Stomach (tissue), 4 donors: ENCODE measurements at regions not wholly inside any gene's neighbourhood (a gene's known extent, or its start where the extent isn't known, plus 50 kb on each side); places are given as distances from the start of the nearest gene placed in this dataset.

Experiments used
- POLR2A ChIP-seq, 4 donors: fragments of 450-650 bp; IDR thresholded peaks; one replicate each; pipeline ENCODE4 v1.6.1; 2016; ENCODE audit warnings: antibody characterized with exemption in 4 of 4, control low read depth in 2 of 4, mild to moderate bottlenecking in 1 of 4, moderate library complexity in 1 of 4
- TF ChIP-seq, protein P1 (sequence below), 7 experiments: fragments of 450-650 bp in 4 of 7; fragments of 200-600 bp in 3 of 7; sonication (generic) in 3 of 7; IDR thresholded peaks; one replicate each; pipeline ENCODE4 v1.5.1; 2016 to 2019; ENCODE audit warnings: antibody characterized with exemption in 7 of 7, control low read depth in 2 of 7, mild to moderate bottlenecking in 1 of 7

DNA sequence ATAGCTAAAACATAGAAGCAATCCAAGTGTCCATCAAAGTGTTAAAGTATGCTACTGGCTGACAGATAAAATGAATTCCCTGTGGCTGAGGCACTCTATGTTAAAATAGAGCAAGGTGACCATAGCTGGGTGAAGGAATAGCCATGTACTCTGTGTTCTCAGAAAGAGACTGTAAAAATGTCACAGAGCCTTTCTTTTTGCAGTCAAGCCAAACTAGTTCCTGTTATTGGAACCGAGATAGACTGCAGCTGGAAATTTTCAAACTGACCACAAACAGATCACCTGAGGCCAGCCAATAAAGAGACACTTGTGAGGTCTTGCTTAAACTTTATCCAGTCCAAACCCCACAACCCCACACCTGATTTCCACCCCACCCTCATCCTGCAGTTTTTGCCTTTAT, 422.8 kb upstream of the NAALADL2 start:
- TF ChIP-seq, protein P1, sequence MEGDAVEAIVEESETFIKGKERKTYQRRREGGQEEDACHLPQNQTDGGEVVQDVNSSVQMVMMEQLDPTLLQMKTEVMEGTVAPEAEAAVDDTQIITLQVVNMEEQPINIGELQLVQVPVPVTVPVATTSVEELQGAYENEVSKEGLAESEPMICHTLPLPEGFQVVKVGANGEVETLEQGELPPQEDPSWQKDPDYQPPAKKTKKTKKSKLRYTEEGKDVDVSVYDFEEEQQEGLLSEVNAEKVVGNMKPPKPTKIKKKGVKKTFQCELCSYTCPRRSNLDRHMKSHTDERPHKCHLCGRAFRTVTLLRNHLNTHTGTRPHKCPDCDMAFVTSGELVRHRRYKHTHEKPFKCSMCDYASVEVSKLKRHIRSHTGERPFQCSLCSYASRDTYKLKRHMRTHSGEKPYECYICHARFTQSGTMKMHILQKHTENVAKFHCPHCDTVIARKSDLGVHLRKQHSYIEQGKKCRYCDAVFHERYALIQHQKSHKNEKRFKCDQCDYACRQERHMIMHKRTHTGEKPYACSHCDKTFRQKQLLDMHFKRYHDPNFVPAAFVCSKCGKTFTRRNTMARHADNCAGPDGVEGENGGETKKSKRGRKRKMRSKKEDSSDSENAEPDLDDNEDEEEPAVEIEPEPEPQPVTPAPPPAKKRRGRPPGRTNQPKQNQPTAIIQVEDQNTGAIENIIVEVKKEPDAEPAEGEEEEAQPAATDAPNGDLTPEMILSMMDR (IDR thresholded peaks at IDR 0.05), result no peak
- TF ChIP-seq POLR2A (IDR thresholded peaks at IDR 0.05), result no peak
